H1 (cell line): ENCODE measurements at regions not wholly inside any gene's neighbourhood (a gene's known extent, or its start where the extent isn't known, plus 50 kb on each side); places are given as distances from the start of the nearest gene placed in this dataset.

ENCODE experiments used
- CTCF ChIA-PET: fragments of 300-600 bp; sonication (Branson Sonifier 250); formaldehyde crosslinking; loops from one replicate; lab custom pipeline; 2021; ENCODE audit not compliant: partially characterized antibody; lab: Charles Lee
- POLR2A ChIA-PET: fragments of 300-600 bp; sonication (Branson Sonifier 250); formaldehyde crosslinking; loops from one replicate; lab custom pipeline; 2021; ENCODE audit warnings: inconsistent platforms; ENCODE audit not compliant: partially characterized antibody; lab: Charles Lee
- DNase-seq, 2 experiments: peaks; one replicate each; pipeline versions ENCODE4 v3.0.0 to v3.0.0-alpha.2; 2010 to 2022; ENCODE audit warnings: low spot score in 2 of 2, low read depth in 1 of 2, mixed read lengths in 1 of 2
- FAIRE-seq: peaks from 2 replicates; lab custom pipeline; 2011; peaks lifted over from hg19 to GRCh38; lab: Jason Lieb, UNC
- H2AFZ ChIP-seq: 2 replicates; pipeline ENCODE4 v1.8.1; 2012; ENCODE audit warnings: low read length, inconsistent platforms
- H2AK5ac ChIP-seq: 2 replicates; pipeline ENCODE4 v1.6.1; 2013; ENCODE audit warnings: low read depth, low read length
- H2BK120ac ChIP-seq: replicated peaks from 2 replicates; pipeline ENCODE3; 2013; ENCODE audit warnings: low read depth, low read length, inconsistent platforms
- H2BK12ac ChIP-seq: 2 replicates; pipeline ENCODE4 v1.6.1; 2013; ENCODE audit warnings: low read depth, low read length
- H2BK15ac ChIP-seq: 2 replicates; pipeline ENCODE4 v1.6.1; 2013; ENCODE audit warnings: low read length
- H2BK20ac ChIP-seq: 2 replicates; pipeline ENCODE4 v1.6.1; 2013; ENCODE audit warnings: low read length
- H2BK5ac ChIP-seq: 2 replicates; pipeline ENCODE4 v1.6.1; 2013; ENCODE audit warnings: low read depth, low read length
- H3K14ac ChIP-seq: 2 replicates; pipeline ENCODE4 v1.6.1; 2013; ENCODE audit warnings: inconsistent platforms; ENCODE audit not compliant: insufficient read length
- H3K18ac ChIP-seq: 2 replicates; pipeline ENCODE4 v1.6.1; 2013; ENCODE audit warnings: low read length; ENCODE audit errors: extremely low read depth
- H3K23ac ChIP-seq: 2 replicates; pipeline ENCODE4 v1.6.1; 2013; ENCODE audit warnings: inconsistent platforms; ENCODE audit not compliant: insufficient read length
- H3K23me2 ChIP-seq: 2 replicates; pipeline ENCODE4 v1.6.1; 2013; ENCODE audit warnings: low read depth, low read length
- H3K27ac ChIP-seq: 2 replicates; pipeline ENCODE4 v1.6.1; 2011; ENCODE audit warnings: low read depth, low read length, inconsistent platforms
- H3K27me3 ChIP-seq, 4 experiments: replicated peaks in 1 of 4; 1 replicate in 1 of 4; 2 replicates in 3 of 4; pipeline versions ENCODE4 v1.6.1 to v1.8.1; 2011 to 2013; ENCODE audit warnings: low read length in 3 of 4, mild to moderate bottlenecking in 3 of 4, inconsistent platforms in 2 of 4, mixed read lengths in 2 of 4, moderate library complexity in 1 of 4; ENCODE audit not compliant: control insufficient read depth in 3 of 4, insufficient read depth in 3 of 4; ENCODE audit errors: extremely low read depth in 1 of 4
- H3K36me3 ChIP-seq, 4 experiments: 2 replicates each; pipeline versions ENCODE4 v1.6.1 to v1.8.1; 2011 to 2013; ENCODE audit warnings: mild to moderate bottlenecking in 4 of 4, low read length in 3 of 4, moderate library complexity in 2 of 4, control low read depth in 1 of 4, inconsistent platforms in 1 of 4; ENCODE audit not compliant: insufficient read depth in 4 of 4, control insufficient read depth in 2 of 4
- H3K4ac ChIP-seq: replicated peaks from 2 replicates; pipeline ENCODE3; 2013; ENCODE audit warnings: low read length, low read depth, mixed read lengths, inconsistent platforms; ENCODE audit not compliant: insufficient read length
- H3K4me1 ChIP-seq, 4 experiments: replicated peaks in 1 of 4; 1 replicate in 1 of 4; 2 replicates in 3 of 4; pipeline versions ENCODE4 v1.6.1 to v1.8.1; 2011 to 2013; ENCODE audit warnings: low read length in 3 of 4, inconsistent platforms in 2 of 4, mixed read lengths in 1 of 4; ENCODE audit not compliant: insufficient read depth in 4 of 4, control insufficient read depth in 3 of 4
- H3K4me2 ChIP-seq, 2 experiments: 2 replicates each; pipeline versions ENCODE4 v1.6.1 to v1.8.1; 2011 to 2013; ENCODE audit warnings: low read depth in 2 of 2, low read length in 2 of 2, control low read depth in 1 of 2, inconsistent platforms in 1 of 2, mild to moderate bottlenecking in 1 of 2; ENCODE audit not compliant: insufficient read depth in 1 of 2
- H3K4me3 ChIP-seq, 4 experiments: fragments of 200-600, 300-600 bp in 1 of 4; sonication (generic), shearing (Covaris generic), sonication (Bioruptor Twin) in 1 of 4; 2 replicates each; pipeline versions ENCODE4 v1.5.1 to v1.8.1; 2011 to 2016; ENCODE audit warnings: low read length in 4 of 4, low read depth in 3 of 4, control low read depth in 2 of 4, inconsistent platforms in 2 of 4, mild to moderate bottlenecking in 2 of 4, mixed read lengths in 1 of 4, moderate library complexity in 1 of 4; ENCODE audit not compliant: insufficient read depth in 2 of 4; ENCODE audit errors: extremely low read depth in 1 of 4
- H3K56ac ChIP-seq: replicated peaks from 2 replicates; pipeline ENCODE3; 2013; ENCODE audit warnings: low read depth, mild to moderate bottlenecking, mixed read lengths, low read length, inconsistent platforms; ENCODE audit not compliant: insufficient read length
- H3K79me1 ChIP-seq: 2 replicates; pipeline ENCODE4 v1.6.1; 2013; ENCODE audit warnings: low read depth, low read length, control low read depth
- H3K79me2 ChIP-seq, 2 experiments: 2 replicates each; pipeline versions ENCODE4 v1.6.1 to v1.8.1; 2012 to 2013; ENCODE audit warnings: low read length in 2 of 2, mild to moderate bottlenecking in 2 of 2, inconsistent platforms in 1 of 2; ENCODE audit not compliant: insufficient read depth in 2 of 2, control insufficient read depth in 1 of 2
- H3K9ac ChIP-seq, 4 experiments: replicated peaks in 1 of 4; 1 replicate in 1 of 4; 2 replicates in 3 of 4; pipeline versions ENCODE4 v1.6.1 to v1.8.1; 2011 to 2013; ENCODE audit warnings: low read depth in 3 of 4, low read length in 3 of 4, control low read depth in 2 of 4, mild to moderate bottlenecking in 2 of 4, moderate library complexity in 2 of 4, inconsistent platforms in 1 of 4; ENCODE audit errors: extremely low read depth in 1 of 4
- H3K9me3 ChIP-seq, 2 experiments: 2 replicates each; pipeline versions ENCODE4 v1.6.1 to v1.8.1; 2012 to 2013; ENCODE audit warnings: mild to moderate bottlenecking in 2 of 2, moderate library complexity in 2 of 2, control low read depth in 1 of 2, inconsistent platforms in 1 of 2, low read depth in 1 of 2, low read length in 1 of 2, mixed read lengths in 1 of 2; ENCODE audit not compliant: insufficient read depth in 2 of 2
- H4K20me1 ChIP-seq, 2 experiments: replicated peaks in 1 of 2; 2 replicates each; pipeline versions ENCODE3 to v1.8.1; 2011 to 2013; ENCODE audit warnings: inconsistent platforms in 2 of 2, low read length in 2 of 2, mild to moderate bottlenecking in 1 of 2; ENCODE audit not compliant: insufficient read depth in 2 of 2, control insufficient read depth in 1 of 2
- H4K5ac ChIP-seq: 2 replicates; pipeline ENCODE4 v1.6.1; 2013; ENCODE audit warnings: low read length, low read depth, mixed read lengths, inconsistent platforms; ENCODE audit not compliant: insufficient read length
- H4K8ac ChIP-seq: 2 replicates; pipeline ENCODE4 v1.8.0; 2013; ENCODE audit warnings: mild to moderate bottlenecking, moderate library complexity, low read length, inconsistent platforms; ENCODE audit not compliant: insufficient read depth; ENCODE audit errors: extremely low read depth
- H4K91ac ChIP-seq: replicated peaks from 2 replicates; pipeline ENCODE3; 2013; ENCODE audit warnings: low read length, mixed read lengths, inconsistent platforms; ENCODE audit not compliant: insufficient read length
- JUN ChIP-seq: IDR thresholded peaks from 2 replicates; pipeline ENCODE4 v1.6.1; 2011; ENCODE audit warnings: low read depth, mild to moderate bottlenecking, improper control_type of control experiment, low read length
- POLR2A ChIP-seq, 2 experiments: IDR thresholded peaks; 1 replicate in 1 of 2; 2 replicates in 1 of 2; pipeline ENCODE4 v1.6.1; 2011; ENCODE audit warnings: low read depth in 2 of 2, low read length in 2 of 2, mild to moderate bottlenecking in 2 of 2; ENCODE audit errors: control extremely low read depth in 1 of 2
- RNF2 ChIP-seq: fragments of 200-900, 300-1000 bp; sonication (generic); IDR thresholded peaks from 2 replicates; pipeline ENCODE4 v1.7.1; 2016; ENCODE audit warnings: borderline replicate concordance, low read depth, mild to moderate bottlenecking, antibody characterized with exemption, low read length; ENCODE audit not compliant: poor library complexity, severe bottlenecking; ENCODE audit errors: missing control alignments
- SIRT6 ChIP-seq: IDR thresholded peaks from one replicate; pipeline ENCODE4 v1.7.1; 2012; ENCODE audit warnings: low read length, inconsistent platforms
- SP1 ChIP-seq: IDR thresholded peaks from 2 replicates; pipeline ENCODE4 v1.6.1; 2011; ENCODE audit warnings: low read depth, low read length
- SP2 ChIP-seq: IDR thresholded peaks from 2 replicates; pipeline ENCODE4 v1.6.1; 2012; ENCODE audit warnings: mild to moderate bottlenecking, low read length, inconsistent platforms
- SUZ12 ChIP-seq: fragments of 200-600 bp; sonication (generic); IDR thresholded peaks from 2 replicates; pipeline ENCODE4 v1.6.1; 2012; ENCODE audit warnings: mild to moderate bottlenecking, inconsistent platforms, low read length, moderate library complexity, mixed read lengths
- WGBS, 2 experiments: shearing (Covaris generic) in 1 of 2; methylation state at CpG; one replicate each; pipeline versions ENCODE4 v1.1.6 to v1.1.7; 2013 to 2015; ENCODE audit warnings: low lambda C conversion rate in 2 of 2, mixed read lengths in 2 of 2, inconsistent platforms in 1 of 2, low coverage in 1 of 2, missing lambda C conversion rate in 1 of 2; ENCODE audit not compliant: insufficient replicate concordance in 2 of 2, insufficient coverage in 1 of 2, insufficient read length in 1 of 2; ENCODE audit errors: extremely low coverage in 1 of 2, missing lambda C conversion rate in 1 of 2; 5-methylcytosine and 5-hydroxymethylcytosine counted together

- Histone ChIP-seq H3K27ac (no peak overlapping the region), H2AFZ (no peak overlapping the region), H3K9me3 (peaks cover 17 to 24% of the 10 kb centered on the region in 2 experiments), H3K23me2 (no peaks in the 10 kb centered on the region), H2BK12ac (no peak overlapping the region), H3K18ac (no peak overlapping the region), H3K4me2 (no peak overlapping the region), H2BK15ac (no peak overlapping the region), H3K14ac (no peak overlapping the region), H2BK5ac (no peak overlapping the region), H3K4me1 (no peaks in the 10 kb centered on the region), H3K36me3 (no peaks in the 10 kb centered on the region; a peak in 1 of 8 replicates), H3K79me2 (no peaks in the 10 kb centered on the region), H3K27me3 (no peaks in the 10 kb centered on the region), H3K4ac (no peak overlapping the region), H2BK120ac (no peak overlapping the region), H2BK20ac (no peak overlapping the region), H4K91ac (no peak overlapping the region), H3K9ac (no peak overlapping the region), H4K8ac (no peak overlapping the region), H4K20me1 (no peaks in the 10 kb centered on the region), H4K5ac (no peak overlapping the region), H3K4me3 (no peak overlapping the region), H3K23ac (no peak overlapping the region), H3K56ac (no peak overlapping the region), H3K79me1 (no peaks in the 10 kb centered on the region), H2AK5ac (no peak overlapping the region)
- no peak for DNase-seq
- no peak for FAIRE-seq
- ChIA-PET CTCF (no interaction called here), POLR2A (interaction anchor here (0.7 kb wide), 1 partner anchor 120 kb away, joined by 3 read pairs; no protein-coding TSS in a partner anchor)
- WGBS, 2 experiments, result 86% methylated on average over 5 of the region's 5 CpGs; no CpG with 5 or more reads in 1 of the 2 experiments
- no peak for TF ChIP-seq SP2
- no peak for TF ChIP-seq POLR2A (IDR thresholded peaks at IDR 0.05; ENCODE audit: control extremely low read depth in 1 of 2, low read depth in 2 of 2, low read length in 2 of 2)
- TF ChIP-seq JUN, result no peak
- TF ChIP-seq RNF2, result no peak
- no peak for TF ChIP-seq SIRT6
- no peak for TF ChIP-seq SUZ12
- TF ChIP-seq SP1, result no peak
Observed at GRCh38 chr7:106452031-106452851, 167.5 kb upstream of the NAMPT start.
